SK-N-MC (cell line): ENCODE measurements at regions not wholly inside any gene's neighbourhood (a gene's known extent, or its start where the extent isn't known, plus 50 kb on each side); places are given as distances from the start of the nearest gene placed in this dataset.

Source experiments
- EZH2 ChIP-seq: fragments of 200-600 bp; sonication (generic); IDR thresholded peaks from one replicate; pipeline ENCODE4 v1.6.1; 2017; ENCODE audit warnings: antibody characterized with exemption
- FOXP2 ChIP-seq: optimal IDR thresholded peaks from 2 replicates; pipeline ENCODE3; 2011; ENCODE audit warnings: mild to moderate bottlenecking, moderate library complexity; ENCODE audit not compliant: insufficient read depth; ENCODE audit errors: extremely low read length, control extremely low read depth
- POLR2AphosphoS5 ChIP-seq: IDR thresholded peaks from 2 replicates; pipeline ENCODE4 v1.6.1; 2012; ENCODE audit warnings: mild to moderate bottlenecking, low read depth, low read length, borderline replicate concordance

DNA sequence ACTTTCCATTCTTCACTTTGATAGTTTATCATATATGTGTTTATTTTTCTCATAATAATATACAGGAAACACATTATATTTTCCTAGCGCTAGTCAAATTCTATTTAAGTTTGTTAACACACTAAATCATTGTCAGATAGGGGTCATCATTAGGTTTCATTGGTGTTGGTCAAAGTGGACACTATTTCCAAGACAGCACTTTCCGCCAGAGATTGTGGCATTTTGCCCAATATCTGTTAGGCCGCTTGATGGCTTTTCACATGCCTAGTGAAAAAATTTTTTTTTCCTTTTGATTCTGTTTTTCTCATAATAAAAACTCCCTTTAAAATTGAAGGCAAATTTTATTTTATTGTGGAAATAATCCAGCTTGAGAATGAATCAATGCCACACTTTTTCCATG, 495.4 kb upstream of the AKR1E2 start:
- TF ChIP-seq EZH2 (no peak), POLR2AphosphoS5 (no peak), FOXP2 (no peak)
